ENCODE measurements at regions not wholly inside any gene's neighbourhood (a gene's known extent, or its start where the extent isn't known, plus 50 kb on each side); places are given as distances from the start of the nearest gene placed in this dataset.
A peak's percentile ranks its signal among the peaks of the same experiment; 100 is the strongest.

DNA sequence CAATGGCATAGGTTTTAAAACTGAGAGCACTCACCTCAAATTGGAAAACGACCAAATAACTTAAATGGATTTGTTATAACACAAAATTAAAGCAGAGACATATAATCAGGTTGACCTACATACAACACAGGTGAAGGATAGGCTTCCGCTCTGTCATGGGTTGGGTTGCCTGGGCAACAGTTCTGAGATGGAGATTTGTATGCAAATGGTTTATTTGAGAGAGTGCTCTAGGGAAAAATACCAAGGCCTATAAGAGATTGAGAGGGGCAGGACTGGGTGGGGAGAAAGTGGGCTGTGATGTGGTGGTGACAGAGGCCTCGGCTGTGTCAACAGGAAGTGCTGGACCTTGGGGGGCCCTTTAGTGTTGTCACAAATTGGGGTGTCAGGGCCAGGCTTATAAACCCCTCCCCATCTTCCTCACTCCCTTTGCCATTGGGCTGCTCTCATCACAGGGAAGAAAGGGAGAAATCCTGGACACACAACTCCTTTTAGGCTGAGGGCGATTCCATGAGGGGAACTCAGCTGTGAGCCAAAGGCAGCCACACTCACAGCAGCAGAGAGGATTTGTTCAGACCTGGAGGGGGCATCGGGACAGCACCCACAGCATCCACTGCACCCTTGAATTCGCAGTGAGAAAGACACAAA is 105.4 kb upstream of the LYZL1 start:
- DNase-seq = peak; percentile 38

DNA sequence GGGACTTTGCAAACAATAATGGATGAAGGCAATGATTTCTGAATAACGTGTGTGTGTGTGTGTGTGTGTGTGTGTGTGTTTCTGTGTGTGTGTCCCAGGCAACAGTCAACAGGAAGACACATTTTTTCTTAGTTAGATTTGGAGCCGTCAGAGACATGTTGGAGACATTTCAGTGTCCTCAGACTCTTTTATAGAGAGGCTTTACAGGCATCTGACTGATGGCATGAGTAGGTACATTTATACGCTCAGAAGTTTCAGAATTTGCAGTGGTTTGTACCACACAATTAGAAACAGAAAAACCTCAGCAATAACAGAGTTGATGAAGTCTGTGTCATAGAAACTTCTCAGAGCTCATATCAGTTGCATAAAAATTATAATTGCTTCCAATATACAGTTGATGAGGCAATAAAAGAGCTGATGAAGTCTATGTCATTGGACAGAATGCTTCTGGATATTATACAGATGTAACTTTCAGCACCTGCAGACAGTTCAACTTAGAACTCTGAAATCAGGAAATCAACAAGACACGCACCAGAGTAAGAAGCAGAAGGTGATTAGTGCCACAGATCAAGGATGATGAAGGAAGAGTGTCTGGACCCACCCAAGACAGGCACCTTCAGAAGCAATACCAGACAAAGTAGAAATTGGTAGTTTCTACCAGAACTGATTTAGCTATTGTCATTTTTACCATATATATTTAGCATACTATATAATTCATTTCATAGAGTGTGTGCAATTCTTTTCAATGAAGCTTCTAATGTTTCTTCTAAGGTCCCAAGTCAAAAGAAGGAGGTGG is 104.5 kb upstream of the LYZL1 start:
- DNase-seq = no peak

DNA sequence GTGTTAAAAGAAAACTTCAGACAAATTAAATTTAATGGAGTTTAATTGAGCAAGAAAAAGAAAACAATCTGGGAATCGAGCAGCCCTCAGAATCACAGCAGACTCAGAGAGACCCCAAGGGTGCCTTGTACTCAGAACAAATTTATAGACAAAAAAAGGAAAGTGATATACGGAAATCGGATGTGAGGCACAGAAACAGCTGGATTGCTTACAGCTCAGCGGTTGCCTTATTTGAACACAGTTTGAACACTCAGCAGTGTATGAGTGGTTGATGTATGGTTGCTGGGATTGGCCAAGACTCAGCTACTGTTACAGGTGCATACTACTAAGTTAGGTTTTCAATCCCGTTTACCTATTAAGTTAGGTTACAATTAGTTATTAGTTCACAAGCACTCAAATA is 103.8 kb upstream of the LYZL1 start:
- no peak for DNase-seq

GRCh38 chr10:29186221-29186620 is 102.6 kb upstream of the LYZL1 start:
- DNase-seq = no peak

DNA sequence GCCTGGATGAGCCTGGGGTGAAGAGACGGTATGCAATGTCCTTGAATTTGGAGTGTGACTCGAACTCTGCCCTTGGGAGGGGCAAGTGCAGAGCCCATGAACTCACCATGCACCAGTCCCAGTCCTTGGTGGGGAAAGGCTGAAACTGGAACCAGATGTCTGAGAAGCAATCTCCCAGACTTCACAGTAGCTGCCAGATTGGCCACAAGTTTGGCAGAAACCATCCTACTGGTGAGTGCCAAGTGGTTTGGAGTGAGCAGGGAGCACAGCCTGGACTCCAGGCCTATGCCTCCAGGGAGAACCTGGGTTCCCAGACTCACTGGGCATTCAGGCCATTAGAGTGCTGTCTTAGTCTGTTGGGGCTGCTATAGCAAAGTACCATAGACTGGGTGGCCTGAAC is 99.6 kb upstream of the LYZL1 start:
- no peak for DNase-seq

- DNase-seq = no peak
Observed at GRCh38 chr10:29191674-29192073, 97.2 kb upstream of the LYZL1 start.

- DNase-seq = no peak
Observed at GRCh38 chr10:29199339-29199738, 89.5 kb upstream of the LYZL1 start.

DNA sequence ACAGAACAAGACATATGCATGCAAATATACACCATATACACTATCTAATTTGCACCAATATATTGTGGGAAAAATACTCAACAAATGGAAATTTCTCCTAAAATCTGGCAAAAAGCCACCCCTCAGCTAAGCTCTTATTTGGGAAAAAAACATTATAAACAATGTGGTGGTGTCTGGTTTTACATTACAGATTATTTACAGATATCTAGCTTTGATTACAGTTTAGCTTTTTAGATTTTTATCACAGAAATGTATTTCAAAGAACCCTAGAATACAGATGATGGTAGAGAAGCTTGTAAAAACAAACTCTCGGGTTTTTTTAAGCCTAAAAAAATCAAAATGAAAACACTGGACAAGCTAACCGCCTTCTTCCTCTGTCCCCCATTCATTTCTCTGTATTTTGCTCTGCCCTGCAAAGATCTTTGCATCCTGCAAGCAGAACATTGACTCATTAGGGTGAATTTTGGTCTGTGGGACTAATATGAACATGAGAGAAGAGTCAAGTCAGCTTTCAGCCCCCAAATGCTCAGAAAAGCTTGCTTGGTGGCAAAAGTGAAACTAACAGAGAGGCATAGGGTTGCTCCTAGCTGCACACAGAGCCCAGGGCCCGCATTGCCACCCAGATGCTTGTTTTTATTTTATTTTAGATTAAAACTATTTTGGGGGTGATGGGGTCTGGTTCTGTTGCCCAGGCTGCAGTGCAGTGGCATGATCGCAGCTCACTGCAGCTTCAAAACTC is 88.8 kb upstream of the LYZL1 start:
- no peak for DNase-seq

GRCh38 chr10:29202386-29202940 is 86.4 kb upstream of the LYZL1 start:
- DNase-seq = no peak

DNA sequence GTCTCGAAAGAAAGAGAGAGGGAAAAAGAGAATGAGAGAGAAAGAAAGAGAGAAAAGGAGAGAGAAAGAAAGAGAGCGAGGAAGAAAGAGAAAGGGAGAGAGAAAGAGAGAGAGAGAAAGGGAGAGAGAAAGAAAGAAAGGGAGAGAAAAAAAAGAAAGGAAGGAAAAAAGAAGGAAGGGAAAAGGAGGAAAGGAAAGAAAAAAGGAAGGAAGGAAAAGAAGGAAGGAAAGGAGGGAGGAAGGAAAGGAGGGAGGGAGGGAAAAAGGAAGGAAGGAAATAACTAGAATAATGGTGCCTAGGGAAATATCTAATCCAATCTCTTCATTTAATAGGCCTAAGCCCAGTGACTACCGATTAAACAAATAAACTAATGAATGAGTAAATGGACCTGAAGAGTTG is 85.4 kb upstream of the LYZL1 start:
- no peak for DNase-seq

DNA sequence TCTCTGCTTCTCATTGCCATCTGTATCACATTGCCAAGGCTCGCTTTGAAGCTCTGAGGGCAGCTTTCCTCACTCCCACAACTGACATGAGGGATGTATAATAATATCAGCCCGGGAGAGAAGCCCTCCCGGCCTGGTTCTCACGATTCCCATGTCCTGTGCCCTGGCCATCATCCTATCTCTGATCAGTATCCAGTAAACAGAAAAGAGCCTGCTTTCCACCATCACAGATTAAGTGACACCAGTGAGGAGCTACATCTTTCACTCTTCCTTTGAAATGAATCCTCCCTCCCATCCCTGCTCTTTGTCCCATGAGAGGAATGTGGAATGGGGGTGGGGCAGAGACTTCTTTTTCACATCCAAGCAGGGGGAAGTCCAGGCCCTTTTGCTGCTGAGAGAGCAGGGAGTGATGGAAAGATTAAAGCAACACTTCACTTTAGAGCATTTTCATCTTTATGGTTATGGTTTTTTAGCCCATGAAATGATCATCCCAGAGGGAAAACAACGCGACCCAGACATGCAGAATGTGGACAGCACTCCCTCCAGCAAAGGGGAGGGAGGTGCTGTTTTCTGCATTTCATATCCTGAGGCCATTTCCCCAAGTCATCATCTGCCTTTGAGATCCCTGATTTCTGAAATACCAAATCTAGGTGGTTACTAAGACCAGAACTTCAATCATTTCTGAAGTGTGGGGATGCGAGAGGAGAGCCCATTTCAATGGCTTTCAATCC is 84.6 kb upstream of the LYZL1 start:
- no peak for DNase-seq

GRCh38 chr10:29205787-29206186 is 83.1 kb upstream of the LYZL1 start:
- no peak for DNase-seq

DNA sequence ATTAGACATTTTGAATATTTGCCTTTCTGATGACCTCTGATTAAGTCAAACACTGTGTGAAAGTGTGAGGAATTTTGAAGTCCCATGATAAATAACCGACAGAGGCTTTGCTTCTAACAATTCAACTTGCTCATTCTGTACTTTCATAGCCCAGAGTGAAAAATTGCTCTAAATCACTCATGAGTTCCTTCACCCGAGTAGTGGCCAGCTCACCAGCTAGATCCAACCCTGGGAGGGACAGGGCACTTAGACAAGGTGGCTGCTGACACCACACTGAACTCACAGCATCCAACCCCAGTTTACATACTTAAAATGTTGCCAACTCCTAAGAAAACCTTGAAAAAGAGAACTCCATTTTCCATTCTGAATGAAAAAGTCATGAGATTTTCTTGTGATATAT is 80.0 kb upstream of the LYZL1 start:
- no peak for DNase-seq

- DNase-seq = no peak
Observed at GRCh38 chr10:29209830-29210229, 79.0 kb upstream of the LYZL1 start.

- DNase-seq = no peak
Observed at GRCh38 chr10:29210266-29210868, 78.5 kb upstream of the LYZL1 start.

- no peak for DNase-seq
Observed at GRCh38 chr10:29212597-29212996, 76.3 kb upstream of the LYZL1 start.

- DNase-seq = no peak
Observed at GRCh38 chr10:29214551-29214950, 74.3 kb upstream of the LYZL1 start.

DNA sequence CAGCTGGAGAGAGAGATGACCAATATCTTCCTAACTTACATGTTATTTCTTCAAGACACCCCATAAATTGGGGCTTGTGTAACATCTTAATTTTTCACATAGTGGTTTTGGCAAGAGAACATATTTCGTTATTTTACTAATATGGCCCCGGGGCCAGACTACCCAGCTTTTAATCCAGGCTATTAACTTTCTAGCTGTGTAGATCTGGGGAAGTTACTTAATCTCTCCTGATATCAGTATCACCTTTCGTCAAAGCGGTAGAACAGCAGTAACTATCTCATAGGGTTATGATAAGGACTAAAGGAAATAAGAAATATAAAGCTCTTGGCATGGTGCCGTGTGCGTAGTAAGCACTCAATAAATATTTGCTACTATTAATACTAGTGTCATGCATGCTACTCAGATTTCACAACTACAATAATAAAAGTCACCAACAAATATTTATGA is 71.6 kb upstream of the LYZL1 start:
- no peak for DNase-seq

- DNase-seq = no peak
Observed at GRCh38 chr10:29223326-29223725, 65.5 kb upstream of the LYZL1 start.

- DNase-seq = no peak
Observed at GRCh38 chr10:29224631-29225030, 64.2 kb upstream of the LYZL1 start.

GRCh38 chr10:29227201-29227600 is 61.7 kb upstream of the LYZL1 start:
- DNase-seq = no peak

DNA sequence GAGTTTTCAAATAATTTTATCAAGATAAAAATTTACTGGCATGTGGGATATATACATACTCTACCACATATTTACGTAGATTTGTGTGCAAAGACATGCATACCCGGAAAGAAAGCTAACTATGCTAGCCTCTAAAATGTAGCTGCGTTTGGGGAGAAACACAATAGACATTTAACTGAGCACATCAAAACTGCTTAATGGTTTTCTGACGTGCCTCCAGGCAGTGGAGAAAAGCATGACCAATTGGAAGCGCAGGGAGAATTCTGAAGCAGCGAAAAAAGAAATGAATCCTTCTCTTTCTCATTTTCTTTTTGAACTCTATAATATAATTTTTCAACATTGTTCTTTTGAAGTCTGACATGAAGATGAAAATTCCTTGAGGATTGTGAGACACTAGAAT is 60.3 kb upstream of the LYZL1 start:
- DNase-seq = no peak

All from NCI-H1048 (cell line).